IMR-90 (cell line): ENCODE measurements at regions not wholly inside any gene's neighbourhood (a gene's known extent, or its start where the extent isn't known, plus 50 kb on each side); places are given as distances from the start of the nearest gene placed in this dataset.

Source experiments
- ATAC-seq: fragments of 200-7000 bp; cut with Tn5 transposase; 2 replicates; pipeline ENCODE4 v1.9.1; 2020; ENCODE audit warnings: low read depth, mild to moderate bottlenecking, moderate library complexity
- BruUV-seq: library from RNA; stranded (reverse); fragments of 400-500 nt; replicated peaks from 2 replicates; lab custom pipeline; 2021; lab: Mats Ljungman, UMichigan
- CTCF ChIA-PET: fragments of 300-600 bp; formaldehyde crosslinking; extraction: SDS; loops from one replicate; lab custom pipeline; 2021; ENCODE audit warnings: antibody characterized with exemption; lab: Yijun Ruan, JAX
- POLR2A ChIA-PET: fragments of 300-600 bp; sonication (Branson Sonifier 250); formaldehyde crosslinking; loops from one replicate; lab custom pipeline; 2022; ENCODE audit warnings: antibody characterized with exemption; ENCODE audit not compliant: unreplicated experiment; lab: Charles Lee
- DNase-seq: peaks from one replicate; pipeline ENCODE4 v3.0.0; 2013
- H2AFZ ChIP-seq: replicated peaks from 2 replicates; pipeline ENCODE3; 2013; ENCODE audit warnings: low read length, mild to moderate bottlenecking; ENCODE audit not compliant: poor library complexity
- H2AK5ac ChIP-seq: 2 replicates; pipeline ENCODE4 v1.6.1; 2013; ENCODE audit warnings: low read depth, low read length, inconsistent platforms
- H2AK9ac ChIP-seq: replicated peaks from 2 replicates; pipeline ENCODE3; 2013; ENCODE audit warnings: mild to moderate bottlenecking, low read depth, low read length, moderate library complexity; ENCODE audit not compliant: poor library complexity
- H2BK120ac ChIP-seq: 2 replicates; pipeline ENCODE4 v1.6.1; 2013; ENCODE audit warnings: low read depth, low read length, inconsistent platforms
- H2BK15ac ChIP-seq: 3 replicates; pipeline ENCODE4 v1.6.1; 2013; ENCODE audit warnings: low read depth, low read length, inconsistent platforms
- H2BK20ac ChIP-seq: 2 replicates; pipeline ENCODE4 v1.6.1; 2013; ENCODE audit warnings: low read depth, mild to moderate bottlenecking, inconsistent platforms, low read length, moderate library complexity
- H2BK5ac ChIP-seq: 2 replicates; pipeline ENCODE4 v1.6.1; 2013; ENCODE audit warnings: mild to moderate bottlenecking, low read depth, low read length, inconsistent platforms; ENCODE audit not compliant: poor library complexity, severe bottlenecking
- H3K14ac ChIP-seq: replicated peaks from 2 replicates; pipeline ENCODE4 v1.6.1; 2013; ENCODE audit warnings: low read depth, low read length, inconsistent platforms
- H3K18ac ChIP-seq: 2 replicates; pipeline ENCODE4 v1.6.1; 2013; ENCODE audit warnings: low read depth, low read length, control low read depth
- H3K23ac ChIP-seq: 2 replicates; pipeline ENCODE4 v1.6.1; 2013; ENCODE audit warnings: low read depth, low read length, inconsistent platforms
- H3K27ac ChIP-seq: 2 replicates; pipeline ENCODE4 v1.5.1; 2013; ENCODE audit warnings: mild to moderate bottlenecking, control low read depth, low read length; ENCODE audit not compliant: insufficient read depth
- H3K27me3 ChIP-seq: 2 replicates; pipeline ENCODE4 v1.6.1; 2013; ENCODE audit warnings: low read length; ENCODE audit not compliant: control insufficient read depth, insufficient read depth
- H3K36me3 ChIP-seq: 2 replicates; pipeline ENCODE4 v1.6.1; 2013; ENCODE audit warnings: low read length, mixed read lengths; ENCODE audit not compliant: control insufficient read depth, insufficient read depth
- H3K4ac ChIP-seq: 2 replicates; pipeline ENCODE4 v1.6.1; 2013; ENCODE audit warnings: low read depth, low read length, inconsistent platforms
- H3K4me1 ChIP-seq: 2 replicates; pipeline ENCODE4 v1.6.1; 2013; ENCODE audit warnings: low read length, mixed read lengths; ENCODE audit not compliant: control insufficient read depth, insufficient read depth
- H3K4me2 ChIP-seq: 2 replicates; pipeline ENCODE4 v1.6.1; 2013; ENCODE audit warnings: low read depth, mild to moderate bottlenecking, control low read depth, low read length, moderate library complexity
- H3K4me3 ChIP-seq: 2 replicates; pipeline ENCODE4 v1.5.1; 2013; ENCODE audit warnings: low read depth, mild to moderate bottlenecking, control low read depth, low read length, moderate library complexity; ENCODE audit not compliant: insufficient read depth
- H3K56ac ChIP-seq: 2 replicates; pipeline ENCODE4 v1.6.1; 2013; ENCODE audit warnings: low read length, inconsistent platforms; ENCODE audit not compliant: insufficient read depth; ENCODE audit errors: extremely low read depth
- H3K79me1 ChIP-seq, 2 experiments: 2 replicates each; pipeline ENCODE4 v1.6.1; 2013; ENCODE audit warnings: low read length in 2 of 2, inconsistent platforms in 1 of 2, low read depth in 1 of 2
- H3K9ac ChIP-seq: 2 replicates; pipeline ENCODE4 v1.6.1; 2013; ENCODE audit warnings: low read depth, low read length, control low read depth
- H3K9me1 ChIP-seq: 2 replicates; pipeline ENCODE4 v1.6.1; 2013; ENCODE audit warnings: low read length, inconsistent platforms; ENCODE audit not compliant: insufficient read depth
- H3K9me3 ChIP-seq: 2 replicates; pipeline ENCODE4 v1.6.1; 2013; ENCODE audit warnings: low read length; ENCODE audit not compliant: control insufficient read depth, insufficient read depth
- H4K20me1 ChIP-seq: 2 replicates; pipeline ENCODE4 v1.6.1; 2013; ENCODE audit warnings: low read length, inconsistent platforms; ENCODE audit not compliant: insufficient read depth
- H4K5ac ChIP-seq: 2 replicates; pipeline ENCODE4 v1.6.1; 2013; ENCODE audit warnings: mild to moderate bottlenecking, low read depth, low read length, control low read depth
- H4K8ac ChIP-seq, 2 experiments: 2 replicates each; pipeline ENCODE4 v1.6.1; 2013; ENCODE audit warnings: low read depth in 2 of 2, low read length in 2 of 2, control low read depth in 1 of 2, inconsistent platforms in 1 of 2
- H4K91ac ChIP-seq: 2 replicates; pipeline ENCODE4 v1.6.1; 2013; ENCODE audit warnings: low read depth, low read length, inconsistent platforms; ENCODE audit not compliant: insufficient read depth
- BHLHE40 ChIP-seq: fragments of 150-350 bp; IDR thresholded peaks from 2 replicates; pipeline ENCODE4 v1.6.1; 2016; ENCODE audit warnings: mild to moderate bottlenecking, low read depth, low read length
- CEBPB ChIP-seq: IDR thresholded peaks from 2 replicates; pipeline ENCODE4 v1.6.1; 2012; ENCODE audit warnings: low read depth, low read length, improper control_type of control experiment
- CHD1 ChIP-seq: IDR thresholded peaks from 2 replicates; pipeline ENCODE4 v1.6.1; 2012; ENCODE audit warnings: low read depth, low read length, improper control_type of control experiment
- ELK1 ChIP-seq: fragments of 150-350 bp; IDR thresholded peaks from 2 replicates; pipeline ENCODE4 v1.6.1; 2016; ENCODE audit warnings: low read depth, mild to moderate bottlenecking, low read length, moderate library complexity, borderline replicate concordance
- FOS ChIP-seq: fragments of 150-350 bp; IDR thresholded peaks from 2 replicates; pipeline ENCODE4 v1.6.1; 2016; ENCODE audit warnings: low read depth, low read length
- MAFK ChIP-seq: IDR thresholded peaks from 2 replicates; pipeline ENCODE4 v1.6.1; 2012; ENCODE audit warnings: low read depth, low read length, improper control_type of control experiment
- MAZ ChIP-seq: IDR thresholded peaks from 2 replicates; pipeline ENCODE4 v1.6.1; 2012; ENCODE audit warnings: low read depth, mild to moderate bottlenecking, low read length, improper control_type of control experiment, moderate library complexity, borderline replicate concordance
- MXI1 ChIP-seq: IDR thresholded peaks from 2 replicates; pipeline ENCODE4 v1.6.1; 2012; ENCODE audit warnings: low read depth, mild to moderate bottlenecking, low read length, moderate library complexity, borderline replicate concordance
- NFE2L2 ChIP-seq: fragments of 150-350 bp; IDR thresholded peaks from 2 replicates; pipeline ENCODE4 v1.6.1; 2016; ENCODE audit warnings: low read depth, mild to moderate bottlenecking, low read length
- POLR2A ChIP-seq: IDR thresholded peaks from 2 replicates; pipeline ENCODE4 v1.6.1; 2012; ENCODE audit warnings: mild to moderate bottlenecking, low read depth, low read length
- RAD21 ChIP-seq: IDR thresholded peaks from 2 replicates; pipeline ENCODE4 v1.6.1; 2012; ENCODE audit warnings: low read length, improper control_type of control experiment
- RCOR1 ChIP-seq: IDR thresholded peaks from 2 replicates; pipeline ENCODE4 v1.6.1; 2012; ENCODE audit warnings: mild to moderate bottlenecking, low read length, improper control_type of control experiment; ENCODE audit not compliant: insufficient replicate concordance
- RFX5 ChIP-seq: IDR thresholded peaks from 2 replicates; pipeline ENCODE4 v1.8.0; 2012; ENCODE audit warnings: low read depth, mild to moderate bottlenecking, low read length, moderate library complexity
- SMC3 ChIP-seq: fragments of 150-350 bp; IDR thresholded peaks from 2 replicates; pipeline ENCODE4 v1.6.1; 2016; ENCODE audit warnings: low read depth, mild to moderate bottlenecking, antibody characterized with exemption, low read length, moderate library complexity
- WGBS, 2 experiments: methylation state at CpG; one replicate each; pipeline versions ENCODE4 v1.1.5 to v1.1.7; 2013; ENCODE audit warnings: missing lambda C conversion rate in 2 of 2; ENCODE audit not compliant: insufficient read length in 1 of 2; ENCODE audit errors: extremely low coverage in 2 of 2; 5-methylcytosine and 5-hydroxymethylcytosine counted together
- dilution Hi-C: fragments of 300-500 bp; cut with HindIII; formaldehyde crosslinking; loops from one replicate; pipeline ENCODE4 v1.14.3; 2018; ENCODE audit warnings: low sequenced_read_pairs; ENCODE audit not compliant: unreplicated experiment
- in situ Hi-C: fragments of 300-500 bp; cut with MboI; formaldehyde crosslinking; loops from 3 replicates; pipeline ENCODE4 v1.14.3; 2019; ENCODE audit warnings: low sequenced_read_pairs, inconsistent platforms, mixed read lengths
- intact Hi-C: fragments of 100-400 bp; cut with micrococcal nuclease; formaldehyde crosslinking; loops from 2 replicates; pipeline ENCODE4 v1.10.0; 2022
- TF ChIP-seq, protein P1 (sequence below): conservative IDR thresholded peaks from 2 replicates; pipeline ENCODE4 v1.5.1; 2012; ENCODE audit warnings: mild to moderate bottlenecking, low read depth, low read length, improper control_type of control experiment
- TF ChIP-seq, protein P2 (sequence below): fragments of 150-350 bp; IDR thresholded peaks from 2 replicates; pipeline ENCODE4 v1.6.1; 2017; ENCODE audit warnings: mild to moderate bottlenecking, antibody characterized with exemption, low read length, low read depth

DNA sequence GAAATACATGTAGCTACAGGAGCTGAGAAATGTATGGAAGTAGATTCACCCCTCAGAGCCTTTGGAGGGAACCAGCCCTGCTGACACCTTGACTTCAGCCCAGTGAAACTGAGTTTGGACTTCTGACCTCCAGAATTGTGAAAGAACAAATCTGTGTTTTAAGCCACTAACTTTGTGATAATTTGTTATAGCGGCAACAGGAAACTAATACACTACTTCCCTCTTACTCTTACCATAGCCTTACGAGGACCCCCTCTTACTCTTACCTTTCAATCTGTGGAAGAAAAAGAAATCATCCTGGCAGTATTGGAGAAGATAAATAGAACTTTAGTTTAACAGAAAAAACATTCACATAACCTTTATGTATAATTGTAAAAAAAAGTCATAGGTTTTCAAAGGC lies 353.6 kb upstream of the USP24 start:
- Histone ChIP-seq H3K4me3 (no peak overlapping the region), H3K9me1 (peaks cover 5% of the 10 kb centered on the region; the same call in 1 of the 2 replicates), H3K4ac (no peak overlapping the region), H3K4me1 (peaks cover 6% of the 10 kb centered on the region), H2BK120ac (no peak overlapping the region), H4K91ac (no peak overlapping the region), H2AK9ac (no peak overlapping the region), H4K20me1 (no peaks in the 10 kb centered on the region), H3K14ac (no peak overlapping the region), H3K4me2 (no peak overlapping the region), H3K18ac (no peak overlapping the region), H2BK20ac (no peak overlapping the region), H3K9me3 (no peaks in the 10 kb centered on the region), H3K79me1 (no peaks in the 10 kb centered on the region), H3K9ac (no peak overlapping the region), H4K8ac (no peak overlapping the region), H2AFZ (no peak overlapping the region), H3K27ac (no peak overlapping the region), H4K5ac (no peak overlapping the region), H3K27me3 (no peaks in the 10 kb centered on the region), H2BK15ac (no peak overlapping the region), H2AK5ac (no peak overlapping the region), H2BK5ac (no peak overlapping the region), H3K23ac (no peak overlapping the region), H3K56ac (no peak overlapping the region), H3K36me3 (no peaks in the 10 kb centered on the region)
- TF ChIP-seq MXI1 = no peak
- no peak for TF ChIP-seq SMC3
- no peak for TF ChIP-seq RAD21
- TF ChIP-seq, protein P1, sequence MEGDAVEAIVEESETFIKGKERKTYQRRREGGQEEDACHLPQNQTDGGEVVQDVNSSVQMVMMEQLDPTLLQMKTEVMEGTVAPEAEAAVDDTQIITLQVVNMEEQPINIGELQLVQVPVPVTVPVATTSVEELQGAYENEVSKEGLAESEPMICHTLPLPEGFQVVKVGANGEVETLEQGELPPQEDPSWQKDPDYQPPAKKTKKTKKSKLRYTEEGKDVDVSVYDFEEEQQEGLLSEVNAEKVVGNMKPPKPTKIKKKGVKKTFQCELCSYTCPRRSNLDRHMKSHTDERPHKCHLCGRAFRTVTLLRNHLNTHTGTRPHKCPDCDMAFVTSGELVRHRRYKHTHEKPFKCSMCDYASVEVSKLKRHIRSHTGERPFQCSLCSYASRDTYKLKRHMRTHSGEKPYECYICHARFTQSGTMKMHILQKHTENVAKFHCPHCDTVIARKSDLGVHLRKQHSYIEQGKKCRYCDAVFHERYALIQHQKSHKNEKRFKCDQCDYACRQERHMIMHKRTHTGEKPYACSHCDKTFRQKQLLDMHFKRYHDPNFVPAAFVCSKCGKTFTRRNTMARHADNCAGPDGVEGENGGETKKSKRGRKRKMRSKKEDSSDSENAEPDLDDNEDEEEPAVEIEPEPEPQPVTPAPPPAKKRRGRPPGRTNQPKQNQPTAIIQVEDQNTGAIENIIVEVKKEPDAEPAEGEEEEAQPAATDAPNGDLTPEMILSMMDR = no peak
- TF ChIP-seq RFX5 = no peak
- TF ChIP-seq CHD1 = no peak
- TF ChIP-seq BHLHE40 = no peak
- no peak for TF ChIP-seq RCOR1
- TF ChIP-seq, protein P2, sequence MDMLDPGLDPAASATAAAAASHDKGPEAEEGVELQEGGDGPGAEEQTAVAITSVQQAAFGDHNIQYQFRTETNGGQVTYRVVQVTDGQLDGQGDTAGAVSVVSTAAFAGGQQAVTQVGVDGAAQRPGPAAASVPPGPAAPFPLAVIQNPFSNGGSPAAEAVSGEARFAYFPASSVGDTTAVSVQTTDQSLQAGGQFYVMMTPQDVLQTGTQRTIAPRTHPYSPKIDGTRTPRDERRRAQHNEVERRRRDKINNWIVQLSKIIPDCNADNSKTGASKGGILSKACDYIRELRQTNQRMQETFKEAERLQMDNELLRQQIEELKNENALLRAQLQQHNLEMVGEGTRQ = no peak
- TF ChIP-seq ELK1 = no peak
- no peak for TF ChIP-seq MAFK
- no peak for TF ChIP-seq NFE2L2
- no peak for TF ChIP-seq MAZ
- TF ChIP-seq FOS = no peak
- no peak for TF ChIP-seq CEBPB
- no peak for TF ChIP-seq POLR2A
- BruUV-seq = no TSS peak
- in situ Hi-C loops = no loop called here
- DNase-seq = no peak
- WGBS, 2 experiments = no CpG with 5 or more reads among the region's 2 CpGs
- ChIA-PET CTCF (no interaction called here), POLR2A (no interaction called here)
- intact Hi-C loops = no loop called here
- no peak for ATAC-seq
- dilution Hi-C loops = no loop called here
